K562 (cell line): ENCODE measurements at regions not wholly inside any gene's neighbourhood (a gene's known extent, or its start where the extent isn't known, plus 50 kb on each side); places are given as distances from the start of the nearest gene placed in this dataset.

Source experiments
- HDAC6 ChIP-seq: IDR thresholded peaks from 2 replicates; pipeline ENCODE4 v1.6.1; 2012; ENCODE audit warnings: low read depth, mild to moderate bottlenecking, control low read depth, inconsistent platforms, low read length, moderate library complexity
- KDM4B ChIP-seq, 2 experiments: fragments of 450-650 bp in 1 of 2; sonication (generic) in 1 of 2; IDR thresholded peaks; 2 replicates each; pipeline ENCODE4 v1.6.1; 2016 to 2017; ENCODE audit warnings: borderline replicate concordance in 2 of 2, antibody characterized with exemption in 1 of 2, low read depth in 1 of 2, mild to moderate bottlenecking in 1 of 2
- KLF16 ChIP-seq: IDR thresholded peaks from 2 replicates; pipeline ENCODE4 v1.6.1; 2016; ENCODE audit warnings: antibody characterized with exemption
- OTX1 ChIP-seq: fragments of 450-650 bp; formaldehyde crosslinking; IDR thresholded peaks from 2 replicates; pipeline ENCODE4 v1.4.0; 2022; ENCODE audit warnings: mild to moderate bottlenecking
- RBFOX2 ChIP-seq: fragments of 200-400 bp; formaldehyde crosslinking; IDR thresholded peaks from 2 replicates; pipeline ENCODE4 v1.6.1; 2017; ENCODE audit warnings: low read depth, mild to moderate bottlenecking, low read length, moderate library complexity
- RBM34 ChIP-seq: fragments of 200-400 bp; formaldehyde crosslinking; IDR thresholded peaks from 2 replicates; pipeline ENCODE4 v1.6.1; 2018; ENCODE audit warnings: low read length, borderline replicate concordance; ENCODE audit not compliant: insufficient read depth
- RERE ChIP-seq: sonication (generic); formaldehyde crosslinking; IDR thresholded peaks from 2 replicates; pipeline ENCODE4 v1.8.0; 2023; ENCODE audit warnings: missing genetic modification reagents, mild to moderate bottlenecking, borderline replicate concordance
- SFPQ ChIP-seq: fragments of 200-400 bp; formaldehyde crosslinking; IDR thresholded peaks from 2 replicates; pipeline ENCODE4 v1.6.1; 2017; ENCODE audit warnings: mild to moderate bottlenecking, low read depth, low read length, moderate library complexity
- SOX6 ChIP-seq: fragments of 450-650 bp; IDR thresholded peaks from 2 replicates; pipeline ENCODE4 v1.6.1; 2014; ENCODE audit warnings: mild to moderate bottlenecking
- TEAD1 ChIP-seq, 2 experiments: fragments of 450-650 bp in 1 of 2; sonication (generic) in 1 of 2; formaldehyde crosslinking; IDR thresholded peaks; 2 replicates each; pipeline versions ENCODE4 v1.4.0 to v1.8.0; 2020 to 2022; ENCODE audit warnings: mild to moderate bottlenecking in 2 of 2, missing genetic modification reagents in 1 of 2
- U2AF1 ChIP-seq: fragments of 200-400 bp; formaldehyde crosslinking; optimal IDR thresholded peaks from 2 replicates; pipeline ENCODE3; 2017; ENCODE audit warnings: mild to moderate bottlenecking, low read depth, low read length, moderate library complexity
- ZBTB49 ChIP-seq: sonication (generic); formaldehyde crosslinking; IDR thresholded peaks from 2 replicates; pipeline ENCODE4 v1.8.0; 2022; ENCODE audit warnings: missing genetic modification reagents, mild to moderate bottlenecking, borderline replicate concordance
- ZNF121 ChIP-seq: sonication (generic); formaldehyde crosslinking; conservative IDR thresholded peaks from 2 replicates; pipeline ENCODE4 v1.8.0; 2022; ENCODE audit warnings: missing genetic modification reagents
- ZNF263 ChIP-seq: sonication (generic); formaldehyde crosslinking; IDR thresholded peaks from 2 replicates; pipeline ENCODE4 v1.8.0; 2022; ENCODE audit warnings: mild to moderate bottlenecking, missing genetic modification reagents, borderline replicate concordance
- ZNF398 ChIP-seq: fragments of 250-450 bp; sonication (Bioruptor Pico); IDR thresholded peaks from 2 replicates; pipeline ENCODE4 v1.8.0; 2021; ENCODE audit warnings: moderate library complexity, mild to moderate bottlenecking, inconsistent platforms
- ZNF668 ChIP-seq: fragments of 250-450 bp; sonication (Bioruptor Pico); IDR thresholded peaks from 2 replicates; pipeline ENCODE4 v1.8.0; 2022; ENCODE audit warnings: mild to moderate bottlenecking, inconsistent platforms

GRCh38 chr6:26187981-26188635, 100.9 kb downstream of the HFE start (continued):
- TF ChIP-seq SFPQ, result no peak
- no peak for TF ChIP-seq RBM34
- TF ChIP-seq KDM4B (IDR thresholded peaks at IDR 0.05; ENCODE audit: borderline replicate concordance in 2 of 2, low read depth in 1 of 2), result no peak
- TF ChIP-seq ZNF121, result no peak
- peak in 1 of 2 experiments; percentile 18; a peak in 1 of 4 replicates for TF ChIP-seq TEAD1 (CRISPR knock-in tag; IDR thresholded peaks at IDR 0.05)
- TF ChIP-seq ZNF398, result no peak
- no peak; the same call in 1 of the 2 replicates for TF ChIP-seq KLF16
- TF ChIP-seq RERE (CRISPR knock-in tag), result no peak
- no peak; the same call in 1 of the 2 replicates for TF ChIP-seq SOX6
- no peak for TF ChIP-seq ZNF263
- no peak for TF ChIP-seq ZBTB49 (CRISPR knock-in tag)
- no peak for TF ChIP-seq HDAC6
- no peak for TF ChIP-seq RBFOX2
- no peak for TF ChIP-seq ZNF668 (CRISPR knock-in tag)
- TF ChIP-seq U2AF1, result no peak
- TF ChIP-seq OTX1 (CRISPR knock-in tag), result no peak
